K562 (cell line): ENCODE measurements at regions not wholly inside any gene's neighbourhood (a gene's known extent, or its start where the extent isn't known, plus 50 kb on each side); places are given as distances from the start of the nearest gene placed in this dataset.

ENCODE experiments used
- ATAC-seq: fragments of 200-7000 bp; cut with Tn5 transposase; 3 replicates; pipeline ENCODE4 v1.9.1; 2020; ENCODE audit warnings: moderate library complexity
- BruUV-seq: library from RNA; stranded (reverse); fragments of 400-500 nt; replicated peaks from 2 replicates; lab custom pipeline; 2021; lab: Mats Ljungman, UMichigan
- CTCF ChIA-PET: fragments of 300-600 bp; formaldehyde crosslinking; extraction: SDS; loops from one replicate; lab custom pipeline; 2021; ENCODE audit warnings: low intra/inter-chr PET ratio; lab: Yijun Ruan, JAX
- POLR2A ChIA-PET: fragments of 300-600, 350-650 bp; sonication (Branson Sonifier 250); formaldehyde crosslinking; extraction: SDS; loops from one replicate; lab custom pipeline; 2021; ENCODE audit warnings: antibody characterized with exemption, inconsistent platforms; lab: Yijun Ruan, JAX
- DNase-seq, 4 experiments: peaks; one replicate each; pipeline versions ENCODE4 v3.0.0 to v3.0.0-alpha.2; 2011 to 2018; ENCODE audit warnings: low spot score in 3 of 4, mixed read lengths in 3 of 4; ENCODE audit errors: extremely low read depth in 1 of 4
- FAIRE-seq: peaks from 2 replicates; lab custom pipeline; 2011; peaks lifted over from hg19 to GRCh38; lab: Jason Lieb, UNC
- H2AFZ ChIP-seq: 2 replicates; pipeline ENCODE4 v1.6.0; 2011; ENCODE audit warnings: low read depth, low read length, control low read depth, inconsistent platforms
- H3K27ac ChIP-seq: fragments of 200-600 bp; 3 replicates; pipeline ENCODE4 v1.8.0; 2011; ENCODE audit warnings: low read depth, mild to moderate bottlenecking, control low read depth, inconsistent platforms, low read length, moderate library complexity, mixed read lengths; ENCODE audit errors: extremely low read depth
- H3K27me3 ChIP-seq, 2 experiments: fragments of 300-600 bp in 1 of 2; 2 replicates in 1 of 2; 3 replicates in 1 of 2; pipeline versions ENCODE4 v1.6.0 to v1.8.0; 2011; ENCODE audit warnings: inconsistent platforms in 2 of 2, low read length in 2 of 2, mild to moderate bottlenecking in 1 of 2, mixed read lengths in 1 of 2, moderate library complexity in 1 of 2; ENCODE audit not compliant: control insufficient read depth in 2 of 2, insufficient read depth in 2 of 2
- H3K36me3 ChIP-seq: fragments of 300-600 bp; 3 replicates; pipeline ENCODE4 v1.8.0; 2011; ENCODE audit warnings: mild to moderate bottlenecking, low read length, inconsistent platforms; ENCODE audit not compliant: control insufficient read depth, insufficient read depth
- H3K4me1 ChIP-seq, 2 experiments: fragments of 200-600 bp in 1 of 2; replicated peaks in 1 of 2; 2 replicates in 1 of 2; 3 replicates in 1 of 2; pipeline versions ENCODE4 v1.5.1 to v1.8.0; 2011; ENCODE audit warnings: inconsistent platforms in 2 of 2, low read length in 2 of 2, mild to moderate bottlenecking in 1 of 2, mixed read lengths in 1 of 2, moderate library complexity in 1 of 2; ENCODE audit not compliant: control insufficient read depth in 2 of 2, insufficient read depth in 2 of 2
- H3K4me2 ChIP-seq: 2 replicates; pipeline ENCODE4 v1.6.1; 2011; ENCODE audit warnings: low read length, control low read depth, inconsistent platforms, mixed read lengths; ENCODE audit not compliant: insufficient read depth
- H3K4me3 ChIP-seq: fragments of 200-600 bp; sonication (generic), shearing (Covaris generic); 2 replicates; pipeline ENCODE4 v1.5.1; 2016; ENCODE audit warnings: control low read depth, inconsistent platforms
- H3K79me2 ChIP-seq: fragments of 200-600 bp; 3 replicates; pipeline ENCODE4 v1.8.0; 2011; ENCODE audit warnings: low read length, inconsistent platforms; ENCODE audit not compliant: control insufficient read depth, insufficient read depth
- H3K9ac ChIP-seq, 2 experiments: 2 replicates each; pipeline versions ENCODE4 v1.6.0 to v1.6.1; 2011; ENCODE audit warnings: low read depth in 2 of 2, low read length in 2 of 2, control low read depth in 1 of 2, inconsistent platforms in 1 of 2, mild to moderate bottlenecking in 1 of 2, mixed read lengths in 1 of 2; ENCODE audit not compliant: insufficient read depth in 1 of 2
- H3K9me1 ChIP-seq: one replicate; pipeline ENCODE4 v1.6.0; 2011; ENCODE audit warnings: inconsistent platforms, mild to moderate bottlenecking, low read length, moderate library complexity; ENCODE audit not compliant: control insufficient read depth, insufficient read depth
- H3K9me3 ChIP-seq: replicated peaks from 2 replicates; pipeline ENCODE4 v1.5.1; 2011; ENCODE audit warnings: low read depth, low read length, inconsistent platforms; ENCODE audit not compliant: control insufficient read depth, insufficient read depth
- H4K20me1 ChIP-seq: replicated peaks from 2 replicates; pipeline ENCODE4 v1.6.1; 2011; ENCODE audit warnings: low read length, inconsistent platforms, mixed read lengths; ENCODE audit not compliant: control insufficient read depth, insufficient read depth
- MAFG ChIP-seq: fragments of 450-650 bp; conservative IDR thresholded peaks from 2 replicates; pipeline ENCODE4 v1.6.1; 2016; ENCODE audit warnings: missing genetic modification characterization, missing compliant biosample characterization
- MYNN ChIP-seq, 2 experiments: sonication (generic); formaldehyde crosslinking in 1 of 2; IDR thresholded peaks; 2 replicates each; pipeline versions ENCODE4 v1.5.0 to v1.6.1; 2016 to 2020; ENCODE audit warnings: antibody characterized with exemption in 1 of 2, missing genetic modification reagents in 1 of 2
- RAD21 ChIP-seq, 2 experiments: fragments of 250-450 bp in 1 of 2; fragments of 450-650 bp in 1 of 2; sonication (Bioruptor Pico) in 1 of 2; formaldehyde crosslinking in 1 of 2; IDR thresholded peaks in 1 of 2; conservative IDR thresholded peaks in 1 of 2; 2 replicates each; pipeline versions ENCODE4 v1.4.0 to v1.8.0; 2020 to 2022; ENCODE audit warnings: mild to moderate bottlenecking in 2 of 2, moderate library complexity in 1 of 2
- ZKSCAN3 ChIP-seq: fragments of 250-450 bp; sonication (Bioruptor Pico); IDR thresholded peaks from 2 replicates; pipeline ENCODE4 v1.4.0; 2020
- WGBS: fragments of 100-300 bp; shearing (Covaris generic); methylation state at CpG from one replicate; pipeline ENCODE4 v1.1.6; 2016; ENCODE audit warnings: low coverage, mixed read lengths; ENCODE audit not compliant: insufficient coverage; ENCODE audit errors: missing lambda C conversion rate; 5-methylcytosine and 5-hydroxymethylcytosine counted together
- in situ Hi-C: fragments of 300-500 bp; cut with MboI; formaldehyde crosslinking; loops from 4 replicates; pipeline ENCODE4 v1.15.0; 2018; ENCODE audit warnings: inconsistent platforms, mixed read lengths
- intact Hi-C: fragments of 100-400 bp; cut with micrococcal nuclease; formaldehyde crosslinking; loops from 2 replicates; pipeline ENCODE4 v1.14.2; 2022
- TF ChIP-seq, protein P1 (sequence below), 3 experiments: IDR thresholded peaks in 2 of 3; conservative IDR thresholded peaks in 1 of 3; 2 replicates each; pipeline ENCODE4 v1.5.1; 2011 to 2012; ENCODE audit warnings: low read length in 3 of 3, mild to moderate bottlenecking in 3 of 3, control low read depth in 2 of 3, improper control_type of control experiment in 1 of 3, inconsistent platforms in 1 of 3, low read depth in 1 of 3, mixed read lengths in 1 of 3, moderate library complexity in 1 of 3; ENCODE audit not compliant: insufficient read depth in 2 of 3

DNA sequence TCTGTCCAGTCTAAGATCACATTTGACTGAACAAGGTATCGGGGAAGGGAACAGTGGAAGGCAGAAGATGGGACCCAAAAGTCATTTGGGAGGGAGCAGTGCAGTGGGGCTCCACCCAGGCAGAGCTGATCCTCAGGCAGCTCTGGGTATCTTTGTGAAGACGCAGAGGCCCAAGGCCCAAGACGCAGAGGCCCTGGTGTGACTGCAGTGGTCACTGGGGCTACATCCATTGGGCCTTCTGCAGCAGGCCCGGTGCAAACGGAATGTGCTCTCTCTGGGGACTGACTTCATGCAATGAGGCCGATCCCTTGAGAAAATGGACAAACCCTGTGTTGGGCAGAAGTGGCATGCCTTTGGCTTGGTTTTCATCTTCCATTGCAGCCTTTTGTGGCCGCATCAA is 463.4 kb upstream of the ZNF507 start (continued):
- TF ChIP-seq MYNN (IDR thresholded peaks at IDR 0.05): no peak
- TF ChIP-seq MYNN (CRISPR knock-in tag; IDR thresholded peaks at IDR 0.05): no peak
- TF ChIP-seq RAD21 (CRISPR knock-in tag; conservative IDR thresholded peaks at IDR 0.05 in 1 of 2, IDR thresholded peaks at IDR 0.05 in 1 of 2): no peak
- no peak for TF ChIP-seq ZKSCAN3

DNA sequence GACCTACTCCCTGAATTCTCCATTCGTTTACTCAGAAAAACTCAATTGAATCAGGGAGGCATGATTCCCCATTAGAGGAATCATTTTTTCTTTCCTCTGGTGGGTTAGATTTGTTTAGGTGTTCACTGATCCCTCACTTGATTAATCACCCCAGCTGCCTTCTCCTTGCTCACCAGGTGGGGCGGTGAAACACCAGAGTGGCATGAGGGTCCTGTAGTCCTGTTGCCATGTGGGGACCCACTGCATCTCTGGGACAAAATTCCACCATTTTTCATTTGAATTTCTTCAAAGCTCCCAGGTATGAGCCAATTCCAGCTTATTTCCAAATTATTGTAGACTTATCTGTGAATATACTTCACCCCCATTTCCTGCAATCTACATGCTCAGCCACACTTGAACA is 462.7 kb upstream of the ZNF507 start:
- no peak overlapping the region for H3K4me3 ChIP-seq
- H3K27me3 ChIP-seq: no peaks in the 10 kb centered on the region; a peak in 2 of 5 replicates
- intact Hi-C loops (no loop called here), in situ Hi-C loops (no loop called here)
- 0% methylated on average over 2 of the region's 2 CpGs for WGBS
- no peaks in the 10 kb centered on the region; the same call in 1 of the 2 replicates for H4K20me1 ChIP-seq
- ChIA-PET CTCF (no interaction called here), POLR2A (interaction anchor here (0.7 to 1.0 kb wide), 2 partner anchors 8 to 13 kb away, joined by 4 to 5 read pairs; no protein-coding TSS in a partner anchor)
- H3K9me1 ChIP-seq: no peaks in the 10 kb centered on the region
- H3K36me3 ChIP-seq: no peaks in the 10 kb centered on the region
- peak in 1 of 4 experiments; percentile 2 for DNase-seq
- no peak for ATAC-seq
- no peak overlapping the region for H3K4me2 ChIP-seq
- no peak overlapping the region for H2AFZ ChIP-seq
- no peaks in the 10 kb centered on the region for H3K9me3 ChIP-seq
- H3K27ac ChIP-seq: no peak overlapping the region
- no peaks in the 10 kb centered on the region for H3K79me2 ChIP-seq
- FAIRE-seq: no peak
- no peaks in the 10 kb centered on the region for H3K4me1 ChIP-seq
- no peak for TF ChIP-seq MAFG (tag)
- TF ChIP-seq, protein P1, sequence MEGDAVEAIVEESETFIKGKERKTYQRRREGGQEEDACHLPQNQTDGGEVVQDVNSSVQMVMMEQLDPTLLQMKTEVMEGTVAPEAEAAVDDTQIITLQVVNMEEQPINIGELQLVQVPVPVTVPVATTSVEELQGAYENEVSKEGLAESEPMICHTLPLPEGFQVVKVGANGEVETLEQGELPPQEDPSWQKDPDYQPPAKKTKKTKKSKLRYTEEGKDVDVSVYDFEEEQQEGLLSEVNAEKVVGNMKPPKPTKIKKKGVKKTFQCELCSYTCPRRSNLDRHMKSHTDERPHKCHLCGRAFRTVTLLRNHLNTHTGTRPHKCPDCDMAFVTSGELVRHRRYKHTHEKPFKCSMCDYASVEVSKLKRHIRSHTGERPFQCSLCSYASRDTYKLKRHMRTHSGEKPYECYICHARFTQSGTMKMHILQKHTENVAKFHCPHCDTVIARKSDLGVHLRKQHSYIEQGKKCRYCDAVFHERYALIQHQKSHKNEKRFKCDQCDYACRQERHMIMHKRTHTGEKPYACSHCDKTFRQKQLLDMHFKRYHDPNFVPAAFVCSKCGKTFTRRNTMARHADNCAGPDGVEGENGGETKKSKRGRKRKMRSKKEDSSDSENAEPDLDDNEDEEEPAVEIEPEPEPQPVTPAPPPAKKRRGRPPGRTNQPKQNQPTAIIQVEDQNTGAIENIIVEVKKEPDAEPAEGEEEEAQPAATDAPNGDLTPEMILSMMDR (IDR thresholded peaks at IDR 0.05 in 2 of 3, conservative IDR thresholded peaks at IDR 0.05 in 1 of 3; ENCODE audit: insufficient read depth in 2 of 3, low read depth in 1 of 3, low read length in 3 of 3): 0 out of 6 replicates have a peak, but pooled peaks of 2 of the 3 experiments have one; percentile 10 to 13
- BruUV-seq: no TSS peak
- H3K9ac ChIP-seq: no peak overlapping the region
